NCI-H128 (cell line): ENCODE measurements at regions not wholly inside any gene's neighbourhood (a gene's known extent, or its start where the extent isn't known, plus 50 kb on each side); places are given as distances from the start of the nearest gene placed in this dataset.

ENCODE experiments used
- DNase-seq: peaks from one replicate; lab custom pipeline; 2025; ENCODE audit not compliant: unreplicated experiment; lab: John Stamatoyannopoulos, UW

- no peak for DNase-seq
Observed at GRCh38 chr15:58294681-58295254, 137.0 kb upstream of the LIPC start.

- DNase-seq, result no peak
Observed at GRCh38 chr15:58295637-58296215, 136.1 kb upstream of the LIPC start.

DNA sequence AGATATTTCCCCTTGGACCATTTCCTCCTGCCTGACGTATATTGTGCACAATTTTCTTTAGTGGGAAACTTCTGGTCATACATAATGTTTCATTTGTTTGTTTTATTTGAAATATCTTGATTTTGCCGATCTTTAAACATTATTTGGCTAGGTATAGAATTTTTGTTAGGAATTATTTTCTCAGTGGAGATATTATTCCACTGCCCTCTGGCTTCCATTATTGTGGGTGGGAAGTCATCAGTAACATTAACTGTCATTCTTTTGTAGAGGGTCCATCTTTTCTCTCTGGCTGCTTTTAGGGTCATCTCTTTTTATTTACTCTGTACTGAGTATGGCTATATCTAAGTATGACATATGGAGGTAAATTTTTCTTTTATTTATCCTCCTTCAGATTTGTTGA is 135.5 kb upstream of the LIPC start:
- DNase-seq, result no peak

GRCh38 chr15:58297639-58298038 is 134.2 kb upstream of the LIPC start:
- DNase-seq, result no peak

- DNase-seq, result no peak
Observed at GRCh38 chr15:58298879-58299850, 132.6 kb upstream of the LIPC start.

DNA sequence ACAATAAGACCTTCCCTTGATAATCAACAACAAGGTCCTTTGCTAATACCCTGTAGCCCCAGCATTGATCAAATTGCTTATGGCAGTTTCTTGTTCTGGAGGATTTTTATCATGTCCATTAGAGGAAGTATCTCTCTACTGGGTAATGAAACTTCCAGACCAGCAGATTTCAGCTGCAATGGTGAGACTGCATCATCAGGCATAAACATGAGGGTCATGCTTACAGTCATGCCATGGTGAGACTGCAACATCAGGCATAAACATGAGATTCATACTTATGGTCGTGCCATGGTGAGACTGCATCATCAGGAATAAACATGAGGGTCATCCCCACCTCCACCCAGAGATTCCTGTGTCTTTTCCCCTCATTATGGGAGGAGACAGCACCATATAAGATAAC is 129.0 kb upstream of the LIPC start:
- no peak for DNase-seq

DNA sequence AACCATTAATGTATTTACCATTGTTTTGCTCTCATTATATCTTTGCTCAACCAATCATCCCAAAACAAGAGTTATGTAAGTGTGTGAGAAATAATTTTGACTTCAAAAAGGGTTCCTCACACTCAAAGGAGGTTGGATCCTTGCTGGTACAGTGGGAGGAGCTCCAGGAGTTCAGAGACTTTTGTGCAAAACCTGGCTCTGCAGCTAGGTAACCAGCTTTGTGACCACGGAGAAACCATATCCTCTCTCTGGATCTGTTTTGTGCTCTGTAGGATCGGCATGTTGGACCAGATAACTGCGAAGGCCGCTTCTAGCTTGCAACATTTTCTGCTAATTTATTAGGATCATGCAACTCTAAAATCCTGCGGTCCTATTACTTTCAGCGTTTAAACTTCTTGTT is 128.6 kb upstream of the LIPC start:
- no peak for DNase-seq

DNA sequence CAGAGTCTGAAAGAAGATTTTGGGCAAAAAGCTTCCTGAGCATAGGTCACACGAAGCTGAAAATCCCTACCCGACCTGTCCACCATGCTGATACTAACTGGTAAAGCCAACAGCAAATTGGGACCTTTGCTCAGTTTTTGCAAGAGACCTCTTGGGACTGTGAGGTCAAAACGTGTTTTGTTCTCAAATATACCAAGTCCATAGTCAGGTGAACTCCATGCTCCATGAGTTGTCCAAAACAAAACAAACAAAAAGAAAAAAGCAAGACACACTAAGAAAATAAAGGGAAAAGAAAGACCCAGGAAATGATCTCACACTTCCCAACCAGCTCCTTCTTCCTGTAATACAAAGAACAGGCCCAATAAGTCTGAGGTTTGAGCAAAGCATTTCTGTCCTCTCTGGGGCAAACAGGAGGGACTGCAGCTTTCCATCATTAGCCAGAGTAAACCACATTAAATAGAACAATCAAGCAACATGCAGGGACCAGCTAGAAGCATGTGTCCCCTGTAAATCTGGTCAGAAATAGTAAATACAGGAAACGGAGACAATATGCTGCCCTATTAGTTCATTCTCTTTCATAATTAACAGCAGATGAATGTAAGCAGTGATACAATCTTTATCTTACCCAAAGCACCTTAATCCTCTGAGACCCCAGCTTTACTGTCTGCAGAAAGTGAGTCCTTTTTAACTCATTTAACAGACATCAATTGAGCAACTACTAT is 125.0 kb upstream of the LIPC start:
- no peak for DNase-seq

DNA sequence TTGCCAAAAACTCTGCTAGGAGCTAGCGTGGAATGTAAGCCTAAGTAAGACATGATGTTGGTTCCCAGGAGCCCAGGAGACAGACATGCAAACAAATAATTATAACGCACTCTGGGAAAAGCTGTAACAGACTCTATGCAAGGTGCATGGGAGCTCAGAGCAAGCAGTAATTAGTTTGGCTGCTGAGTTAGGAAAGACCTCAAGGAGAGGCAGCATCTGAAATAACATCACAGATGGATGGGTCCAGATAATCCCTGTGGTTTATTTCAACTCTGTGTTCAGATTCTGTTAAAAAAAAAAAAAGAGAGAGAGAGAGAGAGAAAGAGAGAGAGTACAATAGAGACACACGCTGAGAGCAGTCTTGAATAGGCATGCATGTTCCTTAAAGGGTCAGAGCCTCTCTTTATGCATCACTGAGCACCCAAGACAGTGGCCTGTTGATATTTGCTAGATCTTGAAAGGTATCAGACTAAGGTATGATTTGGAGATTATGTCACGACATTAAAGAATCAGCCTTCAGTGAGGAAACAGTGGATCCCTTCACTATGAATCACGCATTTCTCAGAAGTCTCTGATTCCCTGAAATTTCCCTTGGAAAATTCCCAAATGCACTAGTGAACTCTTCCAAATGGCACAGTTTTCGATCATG is 124.4 kb upstream of the LIPC start:
- DNase-seq, result no peak

GRCh38 chr15:58308742-58309355 is 122.9 kb upstream of the LIPC start:
- no peak for DNase-seq

GRCh38 chr15:58309963-58310928 is 121.5 kb upstream of the LIPC start:
- no peak for DNase-seq

GRCh38 chr15:58311556-58311955 is 120.2 kb upstream of the LIPC start:
- DNase-seq, result no peak

- no peak for DNase-seq
Observed at GRCh38 chr15:58312031-58312430, 119.8 kb upstream of the LIPC start.

GRCh38 chr15:58313304-58313703 is 118.5 kb upstream of the LIPC start:
- no peak for DNase-seq

DNA sequence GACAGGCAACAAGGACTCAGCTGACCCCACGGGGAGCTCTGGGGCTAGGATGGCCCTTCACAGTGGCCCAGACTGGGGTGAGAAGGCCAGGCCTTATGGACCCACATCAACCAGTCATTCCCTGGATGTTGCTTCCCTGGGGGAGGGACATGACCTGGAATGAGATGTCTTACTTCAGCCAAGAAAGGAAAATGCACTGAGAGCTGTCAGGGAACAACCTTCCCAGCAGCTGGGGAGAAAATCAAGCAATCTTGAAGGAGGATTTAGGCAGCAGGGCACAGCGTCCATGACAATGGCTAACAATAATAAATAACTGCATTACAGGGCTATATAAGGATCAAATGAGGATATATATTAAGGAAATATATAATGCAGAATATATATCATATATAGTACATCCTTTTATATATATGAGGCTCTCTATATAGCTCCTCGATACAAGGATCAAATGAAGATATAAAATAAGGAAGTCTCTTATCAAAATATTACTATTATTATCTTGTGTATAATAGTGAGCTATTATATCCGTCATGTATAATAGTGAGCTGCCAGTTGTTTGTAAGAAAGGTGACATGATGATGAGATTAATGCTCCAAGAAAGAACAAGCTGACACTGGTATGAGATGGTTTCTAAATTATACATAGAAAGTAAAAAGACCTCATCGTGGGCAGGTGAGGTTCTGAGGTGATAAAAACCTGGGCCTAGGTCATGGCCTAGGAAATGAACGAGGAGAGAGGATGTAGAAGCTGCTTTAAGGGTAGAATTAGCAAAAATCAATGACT is 117.8 kb upstream of the LIPC start:
- DNase-seq, result no peak

DNA sequence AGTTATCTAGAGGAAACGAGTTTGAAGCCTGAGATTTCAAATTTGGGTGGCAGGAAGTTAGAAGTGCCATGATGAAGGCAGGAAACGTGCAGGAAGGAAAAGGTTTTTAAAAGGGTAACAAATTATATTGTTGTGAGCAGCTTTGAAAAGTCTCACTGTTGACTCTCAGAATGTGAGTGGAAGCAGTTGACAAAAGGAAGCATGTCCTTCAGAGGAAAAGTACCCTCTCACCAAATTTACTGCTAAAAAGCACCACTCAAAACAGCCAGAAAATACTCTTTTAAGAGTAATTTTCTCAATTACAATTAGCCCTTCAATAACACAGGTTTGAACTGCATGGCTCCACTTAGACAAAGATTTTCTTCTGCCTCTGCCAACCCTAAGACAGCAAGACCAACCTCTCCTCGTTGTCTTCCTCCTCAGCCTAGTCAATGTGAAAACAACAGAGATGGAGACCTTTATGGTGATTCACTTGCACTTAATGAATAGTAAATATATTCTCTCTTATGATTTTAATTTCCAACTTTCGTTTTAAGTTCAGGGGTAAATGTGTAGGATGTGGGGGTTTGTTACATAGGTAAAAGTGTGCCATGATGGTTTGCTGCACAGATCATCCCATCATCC is 117.1 kb upstream of the LIPC start:
- no peak for DNase-seq

- no peak for DNase-seq
Observed at GRCh38 chr15:58318517-58318916, 113.3 kb upstream of the LIPC start.

DNA sequence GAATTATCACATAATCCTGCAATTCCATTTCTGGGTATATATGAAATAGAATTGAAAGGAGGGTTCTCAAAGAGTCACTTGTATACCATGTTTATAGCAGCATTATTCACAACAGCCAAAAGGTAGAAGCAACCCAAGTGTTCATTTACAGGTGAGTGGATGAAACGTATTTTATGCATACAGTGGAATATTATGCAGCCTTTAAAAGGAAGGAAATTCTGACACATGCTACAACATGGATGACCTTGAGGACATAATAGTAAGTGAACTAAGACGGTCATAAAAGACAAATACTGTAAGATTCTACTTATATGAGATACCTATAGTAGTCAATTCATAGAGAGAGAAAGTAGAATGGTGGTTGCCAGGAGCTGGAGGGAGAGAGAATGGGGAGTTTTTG is 110.8 kb upstream of the LIPC start:
- no peak for DNase-seq
